ENCODE measurements at regions not wholly inside any gene's neighbourhood (a gene's known extent, or its start where the extent isn't known, plus 50 kb on each side); places are given as distances from the start of the nearest gene placed in this dataset.

- TF ChIP-seq RAD21 (IDR thresholded peaks at IDR 0.05; ENCODE audit: low read depth) (no peak), YY1 (IDR thresholded peaks at IDR 0.05; ENCODE audit: low read depth) (no peak)
These were observed 137.2 kb downstream of the LRIG2 start for GRCh38 chr1:113210248-113210647.

All from Ishikawa (cell line).